HepG2 (cell line): ENCODE measurements at regions not wholly inside any gene's neighbourhood (a gene's known extent, or its start where the extent isn't known, plus 50 kb on each side); places are given as distances from the start of the nearest gene placed in this dataset.

Source experiments
- ATAC-seq: fragments of 200-7000 bp; cut with Tn5 transposase; 3 replicates; pipeline ENCODE4 v1.9.1; 2020; ENCODE audit warnings: mild to moderate bottlenecking, moderate library complexity
- BruUV-seq: library from RNA; stranded (reverse); fragments of 400-500 nt; replicated peaks from 2 replicates; lab custom pipeline; 2021; lab: Mats Ljungman, UMichigan
- CTCF ChIA-PET: fragments of 300-600 bp; formaldehyde crosslinking; extraction: SDS; loops from one replicate; lab custom pipeline; 2021; ENCODE audit warnings: low total read pairs, inconsistent platforms, low intra/inter-chr PET ratio; lab: Yijun Ruan, JAX
- POLR2A ChIA-PET: fragments of 350-600 bp; sonication (Branson Sonifier 250); formaldehyde crosslinking; loops from one replicate; lab custom pipeline; 2020; ENCODE audit warnings: antibody characterized with exemption, inconsistent platforms; lab: Yijun Ruan, JAX
- DNase-seq: peaks from one replicate; pipeline ENCODE4 v3.0.0-alpha.2; 2015; ENCODE audit warnings: low spot score
- FAIRE-seq: peaks from 3 replicates; lab custom pipeline; 2011; peaks lifted over from hg19 to GRCh38; lab: Jason Lieb, UNC
- H2AFZ ChIP-seq: one replicate; pipeline ENCODE4 v1.6.1; 2011; ENCODE audit warnings: low read length, inconsistent platforms
- H3K27ac ChIP-seq: fragments of 300-600 bp; 3 replicates; pipeline ENCODE4 v1.8.0; 2011; ENCODE audit warnings: mixed run types, mild to moderate bottlenecking, mixed read lengths, low read length, inconsistent platforms; ENCODE audit not compliant: insufficient read depth; ENCODE audit errors: extremely low read length
- H3K27me3 ChIP-seq, 2 experiments: fragments of 200-600 bp in 1 of 2; 2 replicates in 1 of 2; 3 replicates in 1 of 2; pipeline versions ENCODE4 v1.6.0 to v1.8.0; 2011; ENCODE audit warnings: low read length in 2 of 2, mild to moderate bottlenecking in 2 of 2, moderate library complexity in 2 of 2, inconsistent platforms in 1 of 2; ENCODE audit not compliant: insufficient read depth in 2 of 2, control insufficient read depth in 1 of 2
- H3K36me3 ChIP-seq, 2 experiments: fragments of 200-600 bp in 1 of 2; replicated peaks in 1 of 2; 2 replicates in 1 of 2; 3 replicates in 1 of 2; pipeline versions ENCODE4 v1.5.1 to v1.8.0; 2011; ENCODE audit warnings: low read length in 2 of 2, inconsistent platforms in 1 of 2; ENCODE audit not compliant: insufficient read depth in 2 of 2, control insufficient read depth in 1 of 2
- H3K4me1 ChIP-seq: 2 replicates; pipeline ENCODE4 v1.5.1; 2012; ENCODE audit warnings: low read length, inconsistent platforms; ENCODE audit not compliant: insufficient read depth
- H3K4me2 ChIP-seq: 2 replicates; pipeline ENCODE4 v1.6.0; 2011; ENCODE audit warnings: low read depth, low read length, inconsistent platforms
- H3K4me3 ChIP-seq, 3 experiments: fragments of 200-600 bp in 1 of 3; sonication (generic), shearing (Covaris generic) in 1 of 3; replicated peaks in 1 of 3; 2 replicates each; pipeline ENCODE4 v1.5.1; 2011 to 2016; ENCODE audit warnings: low read length in 3 of 3, inconsistent platforms in 2 of 3, low read depth in 2 of 3, mild to moderate bottlenecking in 2 of 3, control low read depth in 1 of 3, mixed read lengths in 1 of 3; ENCODE audit not compliant: insufficient read depth in 1 of 3
- H3K79me2 ChIP-seq: one replicate; pipeline ENCODE4 v1.6.1; 2011; ENCODE audit warnings: low read length, inconsistent platforms; ENCODE audit not compliant: insufficient read depth
- H3K9ac ChIP-seq: 2 replicates; pipeline ENCODE4 v1.6.0; 2011; ENCODE audit warnings: mild to moderate bottlenecking, low read depth, low read length, inconsistent platforms; ENCODE audit not compliant: insufficient read depth
- H3K9me3 ChIP-seq: 2 replicates; pipeline ENCODE4 v1.5.1; 2012; ENCODE audit warnings: mild to moderate bottlenecking, low read length
- H4K20me1 ChIP-seq: 2 replicates; pipeline ENCODE4 v1.6.0; 2011; ENCODE audit warnings: inconsistent platforms, mild to moderate bottlenecking, low read length, moderate library complexity; ENCODE audit not compliant: insufficient read depth
- GFI1 ChIP-seq: sonication (generic); formaldehyde crosslinking; IDR thresholded peaks from 2 replicates; pipeline ENCODE4 v1.5.0; 2020; ENCODE audit warnings: missing genetic modification reagents, mild to moderate bottlenecking, borderline replicate concordance
- KLF16 ChIP-seq, 2 experiments: sonication (generic) in 1 of 2; formaldehyde crosslinking in 1 of 2; IDR thresholded peaks; 2 replicates each; pipeline versions ENCODE4 v1.6.1 to v1.8.0; 2016 to 2023; ENCODE audit warnings: missing genetic modification reagents in 2 of 2, missing compliant biosample characterization in 1 of 2
- MAFG ChIP-seq: sonication (generic); formaldehyde crosslinking; IDR thresholded peaks from 2 replicates; pipeline ENCODE4 v1.5.1; 2020; ENCODE audit warnings: mild to moderate bottlenecking, missing genetic modification reagents
- MYC ChIP-seq: sonication (generic); formaldehyde crosslinking; IDR thresholded peaks from 2 replicates; pipeline ENCODE4 v1.9.0; 2021; ENCODE audit warnings: missing genetic modification reagents, borderline replicate concordance
- NFIC ChIP-seq: IDR thresholded peaks from 2 replicates; pipeline ENCODE4 v1.6.1; 2012; ENCODE audit warnings: mild to moderate bottlenecking, low read length, inconsistent platforms
- NFYB ChIP-seq: sonication (generic); formaldehyde crosslinking; IDR thresholded peaks from 2 replicates; pipeline ENCODE4 v1.4.0; 2020; ENCODE audit warnings: missing genetic modification reagents
- SP140L ChIP-seq: sonication (generic); formaldehyde crosslinking; IDR thresholded peaks from 2 replicates; pipeline ENCODE4 v1.4.0; 2020; ENCODE audit warnings: missing genetic modification reagents, borderline replicate concordance
- TP53 ChIP-seq: sonication (generic); formaldehyde crosslinking; conservative IDR thresholded peaks from 2 replicates; pipeline ENCODE4 v1.4.0; 2020; ENCODE audit warnings: missing genetic modification reagents
- ZNF546 ChIP-seq: sonication (generic); formaldehyde crosslinking; conservative IDR thresholded peaks from 2 replicates; pipeline ENCODE4 v1.8.1; 2023; ENCODE audit warnings: mild to moderate bottlenecking, missing genetic modification reagents
- WGBS: methylation state at CpG from one replicate; pipeline ENCODE4 v1.1.6; 2017; ENCODE audit warnings: low lambda C conversion rate; 5-methylcytosine and 5-hydroxymethylcytosine counted together
- in situ Hi-C: cut with HindIII; loops from 2 replicates; pipeline ENCODE4 v1.10.0; 2017; ENCODE audit warnings: low pct_unique_long_range_greater_than_20kb; ENCODE audit not compliant: extremely low pct_ligation_motif_present
- intact Hi-C: fragments of 100-400 bp; cut with micrococcal nuclease; formaldehyde crosslinking; loops from one replicate; pipeline ENCODE4 v1.10.0; 2022; ENCODE audit not compliant: unreplicated experiment
- TF ChIP-seq, protein P1 (sequence below): sonication (generic); formaldehyde crosslinking; IDR thresholded peaks from 2 replicates; pipeline ENCODE4 v1.4.0; 2020; ENCODE audit warnings: missing genetic modification reagents
- TF ChIP-seq, protein P2 (sequence below): sonication (generic); formaldehyde crosslinking; IDR thresholded peaks from 2 replicates; pipeline ENCODE4 v1.4.0; 2020; ENCODE audit warnings: missing genetic modification reagents, borderline replicate concordance
- TF ChIP-seq, protein P3 (sequence below): sonication (generic); formaldehyde crosslinking; IDR thresholded peaks from 2 replicates; pipeline ENCODE4 v1.4.0; 2020; ENCODE audit warnings: mild to moderate bottlenecking, missing genetic modification reagents

DNA sequence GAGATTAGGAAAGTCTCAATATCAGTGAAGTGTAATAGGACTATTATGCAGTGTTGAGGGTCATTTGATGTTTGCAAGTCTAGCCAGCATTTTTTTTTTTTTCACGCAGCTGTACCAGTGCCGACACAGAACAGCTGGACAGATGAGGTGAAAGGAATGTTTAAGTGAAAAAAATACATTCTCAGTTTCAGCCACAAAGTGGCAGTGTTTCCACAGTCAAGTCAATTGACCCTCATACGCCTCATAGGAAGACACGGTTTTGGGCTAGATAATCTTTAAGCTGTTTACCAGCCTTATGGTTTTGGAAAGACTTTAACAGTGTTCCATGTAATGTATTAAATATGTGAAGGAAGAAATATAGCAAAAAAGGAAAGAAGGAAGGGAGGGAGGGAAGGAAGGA, 349.9 kb upstream of the ANO3 start (continued):
- TF ChIP-seq SP140L (CRISPR knock-in tag): no peak
- TF ChIP-seq TP53 (CRISPR knock-in tag): no peak
- no peak for TF ChIP-seq KLF16 (CRISPR knock-in tag; IDR thresholded peaks at IDR 0.05)

DNA sequence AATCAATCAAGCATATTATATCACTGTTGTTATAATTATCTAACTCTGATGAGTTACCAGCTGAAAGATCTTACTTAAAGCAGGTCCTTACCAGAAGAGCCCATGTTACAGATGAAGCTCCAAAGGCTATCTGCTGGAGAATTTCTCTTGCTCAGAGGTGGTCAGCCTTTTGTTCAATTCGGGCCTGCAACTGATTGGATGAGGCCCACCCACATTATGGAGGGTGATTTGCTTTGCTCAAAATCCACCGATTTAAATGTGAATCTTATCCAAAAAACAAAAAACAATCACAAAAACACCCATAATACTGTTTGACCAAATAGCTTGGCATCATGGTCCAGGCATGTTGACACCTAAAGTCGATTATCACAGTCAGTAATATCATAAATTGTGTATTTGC, 348.6 kb upstream of the ANO3 start:
- FAIRE-seq (no peak), ATAC-seq (no peak)
- Histone ChIP-seq H3K9me3 (no peaks in the 10 kb centered on the region), H3K79me2 (no peaks in the 10 kb centered on the region), H3K4me1 (no peaks in the 10 kb centered on the region), H3K4me2 (no peak overlapping the region), H2AFZ (no peak overlapping the region), H3K4me3 (no peak overlapping the region), H3K27ac (no peak overlapping the region), H3K9ac (no peak overlapping the region), H4K20me1 (no peaks in the 10 kb centered on the region)
- 3% methylated on average over 3 of the region's 3 CpGs for WGBS
- ChIA-PET POLR2A (no interaction called here), CTCF (interaction anchor here (1.8 to 2.0 kb wide), 2 partner anchors 244 to 293 kb away, joined by 13 to 30 read pairs; no protein-coding TSS in a partner anchor)
- in situ Hi-C loops: loop anchor here (5.0 kb wide), 1 partner anchor 294 kb away; no protein-coding TSS in a partner anchor
- TF ChIP-seq MYC (no peak), ZNF546 (CRISPR knock-in tag) (no peak), MAFG (CRISPR knock-in tag) (no peak), NFYB (no peak), NFIC (no peak), GFI1 (CRISPR knock-in tag) (no peak)
- TF ChIP-seq, protein P1, sequence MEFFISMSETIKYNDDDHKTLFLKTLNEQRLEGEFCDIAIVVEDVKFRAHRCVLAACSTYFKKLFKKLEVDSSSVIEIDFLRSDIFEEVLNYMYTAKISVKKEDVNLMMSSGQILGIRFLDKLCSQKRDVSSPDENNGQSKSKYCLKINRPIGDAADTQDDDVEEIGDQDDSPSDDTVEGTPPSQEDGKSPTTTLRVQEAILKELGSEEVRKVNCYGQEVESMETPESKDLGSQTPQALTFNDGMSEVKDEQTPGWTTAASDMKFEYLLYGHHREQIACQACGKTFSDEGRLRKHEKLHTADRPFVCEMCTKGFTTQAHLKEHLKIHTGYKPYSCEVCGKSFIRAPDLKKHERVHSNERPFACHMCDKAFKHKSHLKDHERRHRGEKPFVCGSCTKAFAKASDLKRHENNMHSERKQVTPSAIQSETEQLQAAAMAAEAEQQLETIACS: no peak
- TF ChIP-seq, protein P2, sequence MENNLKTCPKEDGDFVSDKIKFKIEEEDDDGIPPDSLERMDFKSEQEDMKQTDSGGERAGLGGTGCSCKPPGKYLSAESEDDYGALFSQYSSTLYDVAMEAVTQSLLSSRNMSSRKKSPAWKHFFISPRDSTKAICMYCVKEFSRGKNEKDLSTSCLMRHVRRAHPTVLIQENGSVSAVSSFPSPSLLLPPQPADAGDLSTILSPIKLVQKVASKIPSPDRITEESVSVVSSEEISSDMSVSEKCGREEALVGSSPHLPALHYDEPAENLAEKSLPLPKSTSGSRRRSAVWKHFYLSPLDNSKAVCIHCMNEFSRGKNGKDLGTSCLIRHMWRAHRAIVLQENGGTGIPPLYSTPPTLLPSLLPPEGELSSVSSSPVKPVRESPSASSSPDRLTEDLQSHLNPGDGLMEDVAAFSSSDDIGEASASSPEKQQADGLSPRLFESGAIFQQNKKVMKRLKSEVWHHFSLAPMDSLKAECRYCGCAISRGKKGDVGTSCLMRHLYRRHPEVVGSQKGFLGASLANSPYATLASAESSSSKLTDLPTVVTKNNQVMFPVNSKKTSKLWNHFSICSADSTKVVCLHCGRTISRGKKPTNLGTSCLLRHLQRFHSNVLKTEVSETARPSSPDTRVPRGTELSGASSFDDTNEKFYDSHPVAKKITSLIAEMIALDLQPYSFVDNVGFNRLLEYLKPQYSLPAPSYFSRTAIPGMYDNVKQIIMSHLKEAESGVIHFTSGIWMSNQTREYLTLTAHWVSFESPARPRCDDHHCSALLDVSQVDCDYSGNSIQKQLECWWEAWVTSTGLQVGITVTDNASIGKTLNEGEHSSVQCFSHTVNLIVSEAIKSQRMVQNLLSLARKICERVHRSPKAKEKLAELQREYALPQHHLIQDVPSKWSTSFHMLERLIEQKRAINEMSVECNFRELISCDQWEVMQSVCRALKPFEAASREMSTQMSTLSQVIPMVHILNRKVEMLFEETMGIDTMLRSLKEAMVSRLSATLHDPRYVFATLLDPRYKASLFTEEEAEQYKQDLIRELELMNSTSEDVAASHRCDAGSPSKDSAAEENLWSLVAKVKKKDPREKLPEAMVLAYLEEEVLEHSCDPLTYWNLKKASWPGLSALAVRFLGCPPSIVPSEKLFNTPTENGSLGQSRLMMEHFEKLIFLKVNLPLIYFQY (CRISPR knock-in tag): no peak
- TF ChIP-seq, protein P3, sequence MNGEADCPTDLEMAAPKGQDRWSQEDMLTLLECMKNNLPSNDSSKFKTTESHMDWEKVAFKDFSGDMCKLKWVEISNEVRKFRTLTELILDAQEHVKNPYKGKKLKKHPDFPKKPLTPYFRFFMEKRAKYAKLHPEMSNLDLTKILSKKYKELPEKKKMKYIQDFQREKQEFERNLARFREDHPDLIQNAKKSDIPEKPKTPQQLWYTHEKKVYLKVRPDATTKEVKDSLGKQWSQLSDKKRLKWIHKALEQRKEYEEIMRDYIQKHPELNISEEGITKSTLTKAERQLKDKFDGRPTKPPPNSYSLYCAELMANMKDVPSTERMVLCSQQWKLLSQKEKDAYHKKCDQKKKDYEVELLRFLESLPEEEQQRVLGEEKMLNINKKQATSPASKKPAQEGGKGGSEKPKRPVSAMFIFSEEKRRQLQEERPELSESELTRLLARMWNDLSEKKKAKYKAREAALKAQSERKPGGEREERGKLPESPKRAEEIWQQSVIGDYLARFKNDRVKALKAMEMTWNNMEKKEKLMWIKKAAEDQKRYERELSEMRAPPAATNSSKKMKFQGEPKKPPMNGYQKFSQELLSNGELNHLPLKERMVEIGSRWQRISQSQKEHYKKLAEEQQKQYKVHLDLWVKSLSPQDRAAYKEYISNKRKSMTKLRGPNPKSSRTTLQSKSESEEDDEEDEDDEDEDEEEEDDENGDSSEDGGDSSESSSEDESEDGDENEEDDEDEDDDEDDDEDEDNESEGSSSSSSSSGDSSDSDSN (CRISPR knock-in tag): no peak
- TF ChIP-seq, all 625 proteins: peak for 0
- intact Hi-C loops: no loop called here
- no peak for DNase-seq
- Histone ChIP-seq H3K36me3 (no peaks in the 10 kb centered on the region), H3K27me3 (no peaks in the 10 kb centered on the region)
- BruUV-seq: no TSS peak
